ENCODE measurements at regions not wholly inside any gene's neighbourhood (a gene's known extent, or its start where the extent isn't known, plus 50 kb on each side); places are given as distances from the start of the nearest gene placed in this dataset.

- TF ChIP-seq ZNF423 (CRISPR knock-in tag; IDR thresholded peaks at IDR 0.05), result no peak
- TF ChIP-seq, protein P1, sequence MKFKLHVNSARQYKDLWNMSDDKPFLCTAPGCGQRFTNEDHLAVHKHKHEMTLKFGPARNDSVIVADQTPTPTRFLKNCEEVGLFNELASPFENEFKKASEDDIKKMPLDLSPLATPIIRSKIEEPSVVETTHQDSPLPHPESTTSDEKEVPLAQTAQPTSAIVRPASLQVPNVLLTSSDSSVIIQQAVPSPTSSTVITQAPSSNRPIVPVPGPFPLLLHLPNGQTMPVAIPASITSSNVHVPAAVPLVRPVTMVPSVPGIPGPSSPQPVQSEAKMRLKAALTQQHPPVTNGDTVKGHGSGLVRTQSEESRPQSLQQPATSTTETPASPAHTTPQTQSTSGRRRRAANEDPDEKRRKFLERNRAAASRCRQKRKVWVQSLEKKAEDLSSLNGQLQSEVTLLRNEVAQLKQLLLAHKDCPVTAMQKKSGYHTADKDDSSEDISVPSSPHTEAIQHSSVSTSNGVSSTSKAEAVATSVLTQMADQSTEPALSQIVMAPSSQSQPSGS (CRISPR knock-in tag; IDR thresholded peaks at IDR 0.05; ENCODE audit: borderline replicate concordance, low read depth), result no peak
- TF ChIP-seq CREM (CRISPR knock-in tag; IDR thresholded peaks at IDR 0.05), result no peak
- TF ChIP-seq, protein P2, sequence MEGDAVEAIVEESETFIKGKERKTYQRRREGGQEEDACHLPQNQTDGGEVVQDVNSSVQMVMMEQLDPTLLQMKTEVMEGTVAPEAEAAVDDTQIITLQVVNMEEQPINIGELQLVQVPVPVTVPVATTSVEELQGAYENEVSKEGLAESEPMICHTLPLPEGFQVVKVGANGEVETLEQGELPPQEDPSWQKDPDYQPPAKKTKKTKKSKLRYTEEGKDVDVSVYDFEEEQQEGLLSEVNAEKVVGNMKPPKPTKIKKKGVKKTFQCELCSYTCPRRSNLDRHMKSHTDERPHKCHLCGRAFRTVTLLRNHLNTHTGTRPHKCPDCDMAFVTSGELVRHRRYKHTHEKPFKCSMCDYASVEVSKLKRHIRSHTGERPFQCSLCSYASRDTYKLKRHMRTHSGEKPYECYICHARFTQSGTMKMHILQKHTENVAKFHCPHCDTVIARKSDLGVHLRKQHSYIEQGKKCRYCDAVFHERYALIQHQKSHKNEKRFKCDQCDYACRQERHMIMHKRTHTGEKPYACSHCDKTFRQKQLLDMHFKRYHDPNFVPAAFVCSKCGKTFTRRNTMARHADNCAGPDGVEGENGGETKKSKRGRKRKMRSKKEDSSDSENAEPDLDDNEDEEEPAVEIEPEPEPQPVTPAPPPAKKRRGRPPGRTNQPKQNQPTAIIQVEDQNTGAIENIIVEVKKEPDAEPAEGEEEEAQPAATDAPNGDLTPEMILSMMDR (IDR thresholded peaks at IDR 0.05), result no peak
- TF ChIP-seq FOXP1 (CRISPR knock-in tag; IDR thresholded peaks at IDR 0.05; ENCODE audit: borderline replicate concordance), result no peak
Measured at GRCh38 chr5:67510204-67510603, 313.6 kb upstream of the CD180 start.

Data from WTC11 (cell line).